ENCODE measurements at regions not wholly inside any gene's neighbourhood (a gene's known extent, or its start where the extent isn't known, plus 50 kb on each side); places are given as distances from the start of the nearest gene placed in this dataset.

- no peaks in the 10 kb centered on the region for H3K4me1 ChIP-seq (ENCODE audit: control insufficient read depth, insufficient read depth, low read length, poor library complexity, severe bottlenecking)
- H3K9me3 ChIP-seq (ENCODE audit: control insufficient read depth, low read length): no peaks in the 10 kb centered on the region
- H3K4me3 ChIP-seq (ENCODE audit: insufficient read depth, low read depth, low read length, poor library complexity, severe bottlenecking): no peak overlapping the region
- no peaks in the 10 kb centered on the region for H3K36me3 ChIP-seq (ENCODE audit: control insufficient read depth, insufficient read depth, low read length)
- no peak for DNase-seq
- H3K27ac ChIP-seq (ENCODE audit: insufficient read depth, low read length, poor library complexity, severe bottlenecking): no peak overlapping the region
- no peaks in the 10 kb centered on the region for H3K27me3 ChIP-seq (replicated peaks; ENCODE audit: control insufficient read depth, insufficient read depth, low read length, poor library complexity, severe bottlenecking)
Measured at GRCh38 chr18:1861473-1861872, 709.8 kb downstream of the METTL4 start.

- Histone ChIP-seq H3K4me3 (ENCODE audit: insufficient read depth, low read depth, low read length, poor library complexity, severe bottlenecking) (no peak overlapping the region), H3K4me1 (ENCODE audit: control insufficient read depth, insufficient read depth, low read length, poor library complexity, severe bottlenecking) (no peaks in the 10 kb centered on the region), H3K9me3 (ENCODE audit: control insufficient read depth, low read length) (no peaks in the 10 kb centered on the region), H3K27ac (ENCODE audit: insufficient read depth, low read length, poor library complexity, severe bottlenecking) (no peak overlapping the region), H3K27me3 (replicated peaks; ENCODE audit: control insufficient read depth, insufficient read depth, low read length, poor library complexity, severe bottlenecking) (no peaks in the 10 kb centered on the region), H3K36me3 (ENCODE audit: control insufficient read depth, insufficient read depth, low read length) (no peaks in the 10 kb centered on the region)
- DNase-seq: no peak
Measured at GRCh38 chr18:1865869-1866268, 705.4 kb downstream of the METTL4 start.

- Histone ChIP-seq H3K4me3 (ENCODE audit: insufficient read depth, low read depth, low read length, poor library complexity, severe bottlenecking) (no peak overlapping the region), H3K27ac (ENCODE audit: insufficient read depth, low read length, poor library complexity, severe bottlenecking) (no peak overlapping the region)
Measured at GRCh38 chr18:1872274-1872673, 699.0 kb downstream of the METTL4 start.

GRCh38 chr18:1875219-1875618 is 696.1 kb downstream of the METTL4 start:
- Histone ChIP-seq H3K9me3 (ENCODE audit: control insufficient read depth, low read length) (no peaks in the 10 kb centered on the region), H3K27me3 (replicated peaks; ENCODE audit: control insufficient read depth, insufficient read depth, low read length, poor library complexity, severe bottlenecking) (no peaks in the 10 kb centered on the region), H3K36me3 (ENCODE audit: control insufficient read depth, insufficient read depth, low read length) (no peaks in the 10 kb centered on the region), H3K4me1 (ENCODE audit: control insufficient read depth, insufficient read depth, low read length, poor library complexity, severe bottlenecking) (no peaks in the 10 kb centered on the region), H3K4me3 (ENCODE audit: insufficient read depth, low read depth, low read length, poor library complexity, severe bottlenecking) (no peak overlapping the region), H3K27ac (ENCODE audit: insufficient read depth, low read length, poor library complexity, severe bottlenecking) (no peak overlapping the region)
- DNase-seq: no peak

More at GRCh38 chr18:1872274-1872673, 699.0 kb downstream of the METTL4 start:
- no peaks in the 10 kb centered on the region for H3K36me3 ChIP-seq (ENCODE audit: control insufficient read depth, insufficient read depth, low read length)
- H3K27me3 ChIP-seq (replicated peaks; ENCODE audit: control insufficient read depth, insufficient read depth, low read length, poor library complexity, severe bottlenecking): no peaks in the 10 kb centered on the region
- DNase-seq: no peak
- H3K4me1 ChIP-seq (ENCODE audit: control insufficient read depth, insufficient read depth, low read length, poor library complexity, severe bottlenecking): no peaks in the 10 kb centered on the region
- no peaks in the 10 kb centered on the region for H3K9me3 ChIP-seq (ENCODE audit: control insufficient read depth, low read length)

GRCh38 chr18:1884623-1885022 is 686.7 kb downstream of the METTL4 start:
- Histone ChIP-seq H3K27ac (ENCODE audit: insufficient read depth, low read length, poor library complexity, severe bottlenecking) (no peak overlapping the region), H3K27me3 (replicated peaks; ENCODE audit: control insufficient read depth, insufficient read depth, low read length, poor library complexity, severe bottlenecking) (no peaks in the 10 kb centered on the region), H3K4me3 (ENCODE audit: insufficient read depth, low read depth, low read length, poor library complexity, severe bottlenecking) (no peak overlapping the region), H3K9me3 (ENCODE audit: control insufficient read depth, low read length) (no peaks in the 10 kb centered on the region), H3K36me3 (ENCODE audit: control insufficient read depth, insufficient read depth, low read length) (no peaks in the 10 kb centered on the region), H3K4me1 (ENCODE audit: control insufficient read depth, insufficient read depth, low read length, poor library complexity, severe bottlenecking) (no peaks in the 10 kb centered on the region)
- no peak for DNase-seq

- Histone ChIP-seq H3K27ac (ENCODE audit: insufficient read depth, low read length, poor library complexity, severe bottlenecking) (no peak overlapping the region), H3K36me3 (ENCODE audit: control insufficient read depth, insufficient read depth, low read length) (no peaks in the 10 kb centered on the region), H3K4me1 (ENCODE audit: control insufficient read depth, insufficient read depth, low read length, poor library complexity, severe bottlenecking) (no peaks in the 10 kb centered on the region), H3K9me3 (ENCODE audit: control insufficient read depth, low read length) (no peaks in the 10 kb centered on the region), H3K27me3 (replicated peaks; ENCODE audit: control insufficient read depth, insufficient read depth, low read length, poor library complexity, severe bottlenecking) (no peaks in the 10 kb centered on the region), H3K4me3 (ENCODE audit: insufficient read depth, low read depth, low read length, poor library complexity, severe bottlenecking) (no peak overlapping the region)
- no peak for DNase-seq
Measured at GRCh38 chr18:1891641-1892040, 679.7 kb downstream of the METTL4 start.

- no peaks in the 10 kb centered on the region for H3K4me1 ChIP-seq (ENCODE audit: control insufficient read depth, insufficient read depth, low read length, poor library complexity, severe bottlenecking)
- H3K36me3 ChIP-seq (ENCODE audit: control insufficient read depth, insufficient read depth, low read length): no peaks in the 10 kb centered on the region
- H3K27ac ChIP-seq (ENCODE audit: insufficient read depth, low read length, poor library complexity, severe bottlenecking): no peak overlapping the region
- H3K27me3 ChIP-seq (replicated peaks; ENCODE audit: control insufficient read depth, insufficient read depth, low read length, poor library complexity, severe bottlenecking): no peaks in the 10 kb centered on the region
- no peaks in the 10 kb centered on the region for H3K9me3 ChIP-seq (ENCODE audit: control insufficient read depth, low read length)
- H3K4me3 ChIP-seq (ENCODE audit: insufficient read depth, low read depth, low read length, poor library complexity, severe bottlenecking): no peak overlapping the region
- no peak for DNase-seq
Measured at GRCh38 chr18:1892191-1892590, 679.1 kb downstream of the METTL4 start.

- DNase-seq: no peak
- H3K27me3 ChIP-seq (replicated peaks; ENCODE audit: control insufficient read depth, insufficient read depth, low read length, poor library complexity, severe bottlenecking): no peaks in the 10 kb centered on the region
- no peaks in the 10 kb centered on the region for H3K36me3 ChIP-seq (ENCODE audit: control insufficient read depth, insufficient read depth, low read length)
- H3K27ac ChIP-seq (ENCODE audit: insufficient read depth, low read length, poor library complexity, severe bottlenecking): no peak overlapping the region
- H3K4me1 ChIP-seq (ENCODE audit: control insufficient read depth, insufficient read depth, low read length, poor library complexity, severe bottlenecking): no peaks in the 10 kb centered on the region
- no peaks in the 10 kb centered on the region for H3K9me3 ChIP-seq (ENCODE audit: control insufficient read depth, low read length)
- H3K4me3 ChIP-seq (ENCODE audit: insufficient read depth, low read depth, low read length, poor library complexity, severe bottlenecking): no peak overlapping the region
Measured at GRCh38 chr18:1895456-1896185, 675.7 kb downstream of the METTL4 start.

DNA sequence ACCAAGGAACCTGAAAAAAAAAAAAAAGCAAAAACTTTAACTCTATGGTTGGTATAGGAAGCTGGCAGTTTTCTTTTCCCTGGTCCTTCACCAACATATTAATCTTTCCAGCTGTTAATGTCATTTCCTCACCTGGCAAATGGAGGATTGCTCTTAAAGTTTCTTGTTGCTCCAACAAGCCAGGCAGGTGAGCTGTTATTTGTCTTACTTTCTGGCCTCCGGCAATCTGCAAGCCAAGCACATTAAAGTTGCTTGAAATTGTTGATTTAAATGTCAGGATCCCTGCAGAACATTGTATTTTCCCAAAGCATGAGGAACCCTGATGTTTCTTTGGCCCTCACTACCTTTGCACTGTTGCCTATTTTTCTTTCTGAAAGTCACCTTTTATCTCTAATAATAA is 664.9 kb downstream of the METTL4 start:
- no peak for DNase-seq
- Histone ChIP-seq H3K4me3 (ENCODE audit: insufficient read depth, low read depth, low read length, poor library complexity, severe bottlenecking) (no peak overlapping the region), H3K9me3 (ENCODE audit: control insufficient read depth, low read length) (no peaks in the 10 kb centered on the region), H3K36me3 (ENCODE audit: control insufficient read depth, insufficient read depth, low read length) (no peaks in the 10 kb centered on the region), H3K4me1 (ENCODE audit: control insufficient read depth, insufficient read depth, low read length, poor library complexity, severe bottlenecking) (no peaks in the 10 kb centered on the region), H3K27ac (ENCODE audit: insufficient read depth, low read length, poor library complexity, severe bottlenecking) (no peak overlapping the region), H3K27me3 (replicated peaks; ENCODE audit: control insufficient read depth, insufficient read depth, low read length, poor library complexity, severe bottlenecking) (no peaks in the 10 kb centered on the region)

GRCh38 chr18:1907470-1908206 is 663.7 kb downstream of the METTL4 start:
- no peaks in the 10 kb centered on the region for H3K9me3 ChIP-seq (ENCODE audit: control insufficient read depth, low read length)
- H3K4me1 ChIP-seq (ENCODE audit: control insufficient read depth, insufficient read depth, low read length, poor library complexity, severe bottlenecking): no peaks in the 10 kb centered on the region
- no peak for DNase-seq
- no peak overlapping the region for H3K4me3 ChIP-seq (ENCODE audit: insufficient read depth, low read depth, low read length, poor library complexity, severe bottlenecking)
- no peak overlapping the region for H3K27ac ChIP-seq (ENCODE audit: insufficient read depth, low read length, poor library complexity, severe bottlenecking)
- no peaks in the 10 kb centered on the region for H3K27me3 ChIP-seq (replicated peaks; ENCODE audit: control insufficient read depth, insufficient read depth, low read length, poor library complexity, severe bottlenecking)
- no peaks in the 10 kb centered on the region for H3K36me3 ChIP-seq (ENCODE audit: control insufficient read depth, insufficient read depth, low read length)
